ENCODE measurements at regions not wholly inside any gene's neighbourhood (a gene's known extent, or its start where the extent isn't known, plus 50 kb on each side); places are given as distances from the start of the nearest gene placed in this dataset.

DNA sequence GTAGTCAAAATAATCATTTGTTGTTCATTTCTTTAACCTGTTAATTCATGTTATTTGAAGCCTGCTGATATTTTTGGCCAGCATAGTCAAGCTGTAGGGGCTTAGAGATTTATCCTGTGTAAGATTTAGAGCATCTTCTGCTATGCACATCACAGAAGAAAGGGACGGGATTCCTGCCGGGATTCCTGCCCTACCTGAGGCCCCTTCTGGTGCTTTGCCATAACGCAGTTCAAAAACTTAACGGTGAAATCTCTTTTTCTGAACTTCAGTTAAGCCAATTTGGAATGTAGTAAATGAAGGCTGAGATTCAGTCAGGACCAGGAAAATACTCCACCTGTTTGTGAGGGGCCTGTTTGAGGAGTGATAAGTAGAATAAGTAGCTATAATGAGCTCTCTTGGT, 50.7 kb upstream of the TMEM260 start:
- TF ChIP-seq FOXM1 (IDR thresholded peaks at IDR 0.05; ENCODE audit: borderline replicate concordance, low read depth) (no peak), NFIC (IDR thresholded peaks at IDR 0.05) (no peak), TCF12 (IDR thresholded peaks at IDR 0.05; ENCODE audit: low read depth) (no peak), EGR1 (IDR thresholded peaks at IDR 0.05) (no peak), RAD21 (IDR thresholded peaks at IDR 0.05; ENCODE audit: low read depth) (no peak), CREB1 (IDR thresholded peaks at IDR 0.05; ENCODE audit: low read depth) (no peak), ZBTB7A (IDR thresholded peaks at IDR 0.05; ENCODE audit: low read depth) (no peak), YY1 (IDR thresholded peaks at IDR 0.05; ENCODE audit: low read depth) (no peak), EP300 (IDR thresholded peaks at IDR 0.05; ENCODE audit: borderline replicate concordance) (no peak), TEAD4 (IDR thresholded peaks at IDR 0.05) (no peak), TAF1 (IDR thresholded peaks at IDR 0.05; ENCODE audit: low read depth) (no peak), CEBPB (IDR thresholded peaks at IDR 0.05) (no peak)
- TF ChIP-seq, protein P1, sequence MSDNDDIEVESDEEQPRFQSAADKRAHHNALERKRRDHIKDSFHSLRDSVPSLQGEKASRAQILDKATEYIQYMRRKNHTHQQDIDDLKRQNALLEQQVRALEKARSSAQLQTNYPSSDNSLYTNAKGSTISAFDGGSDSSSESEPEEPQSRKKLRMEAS (IDR thresholded peaks at IDR 0.05), result no peak
- TF ChIP-seq, protein P2, sequence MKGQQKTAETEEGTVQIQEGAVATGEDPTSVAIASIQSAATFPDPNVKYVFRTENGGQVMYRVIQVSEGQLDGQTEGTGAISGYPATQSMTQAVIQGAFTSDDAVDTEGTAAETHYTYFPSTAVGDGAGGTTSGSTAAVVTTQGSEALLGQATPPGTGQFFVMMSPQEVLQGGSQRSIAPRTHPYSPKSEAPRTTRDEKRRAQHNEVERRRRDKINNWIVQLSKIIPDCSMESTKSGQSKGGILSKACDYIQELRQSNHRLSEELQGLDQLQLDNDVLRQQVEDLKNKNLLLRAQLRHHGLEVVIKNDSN (IDR thresholded peaks at IDR 0.05), result no peak
- TF ChIP-seq, protein P3, sequence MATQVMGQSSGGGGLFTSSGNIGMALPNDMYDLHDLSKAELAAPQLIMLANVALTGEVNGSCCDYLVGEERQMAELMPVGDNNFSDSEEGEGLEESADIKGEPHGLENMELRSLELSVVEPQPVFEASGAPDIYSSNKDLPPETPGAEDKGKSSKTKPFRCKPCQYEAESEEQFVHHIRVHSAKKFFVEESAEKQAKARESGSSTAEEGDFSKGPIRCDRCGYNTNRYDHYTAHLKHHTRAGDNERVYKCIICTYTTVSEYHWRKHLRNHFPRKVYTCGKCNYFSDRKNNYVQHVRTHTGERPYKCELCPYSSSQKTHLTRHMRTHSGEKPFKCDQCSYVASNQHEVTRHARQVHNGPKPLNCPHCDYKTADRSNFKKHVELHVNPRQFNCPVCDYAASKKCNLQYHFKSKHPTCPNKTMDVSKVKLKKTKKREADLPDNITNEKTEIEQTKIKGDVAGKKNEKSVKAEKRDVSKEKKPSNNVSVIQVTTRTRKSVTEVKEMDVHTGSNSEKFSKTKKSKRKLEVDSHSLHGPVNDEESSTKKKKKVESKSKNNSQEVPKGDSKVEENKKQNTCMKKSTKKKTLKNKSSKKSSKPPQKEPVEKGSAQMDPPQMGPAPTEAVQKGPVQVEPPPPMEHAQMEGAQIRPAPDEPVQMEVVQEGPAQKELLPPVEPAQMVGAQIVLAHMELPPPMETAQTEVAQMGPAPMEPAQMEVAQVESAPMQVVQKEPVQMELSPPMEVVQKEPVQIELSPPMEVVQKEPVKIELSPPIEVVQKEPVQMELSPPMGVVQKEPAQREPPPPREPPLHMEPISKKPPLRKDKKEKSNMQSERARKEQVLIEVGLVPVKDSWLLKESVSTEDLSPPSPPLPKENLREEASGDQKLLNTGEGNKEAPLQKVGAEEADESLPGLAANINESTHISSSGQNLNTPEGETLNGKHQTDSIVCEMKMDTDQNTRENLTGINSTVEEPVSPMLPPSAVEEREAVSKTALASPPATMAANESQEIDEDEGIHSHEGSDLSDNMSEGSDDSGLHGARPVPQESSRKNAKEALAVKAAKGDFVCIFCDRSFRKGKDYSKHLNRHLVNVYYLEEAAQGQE (IDR thresholded peaks at IDR 0.05; ENCODE audit: low read depth), result no peak
